Endothelial cell of umbilical vein (primary cell): ENCODE measurements at regions not wholly inside any gene's neighbourhood (a gene's known extent, or its start where the extent isn't known, plus 50 kb on each side); places are given as distances from the start of the nearest gene placed in this dataset.

Source experiments
- BruUV-seq: library from RNA; stranded (reverse); fragments of 400-500 nt; replicated peaks from 2 replicates; lab custom pipeline; 2021; lab: Mats Ljungman, UMichigan
- CTCF ChIA-PET: fragments of 300-600, 350-600 bp; sonication (Branson Sonifier 250); formaldehyde crosslinking; loops from one replicate; lab custom pipeline; 2021; ENCODE audit warnings: antibody characterized with exemption, inconsistent platforms; lab: Charles Lee
- POLR2A ChIA-PET: fragments of 300-600, 350-600 bp; sonication (Branson Sonifier 250); formaldehyde crosslinking; loops from one replicate; lab custom pipeline; 2021; ENCODE audit warnings: antibody characterized with exemption, inconsistent platforms; lab: Charles Lee
- DNase-seq: peaks from one replicate; pipeline ENCODE4 v3.0.0-alpha.2; 2011; ENCODE audit warnings: low read depth, low spot score
- FAIRE-seq: peaks from 2 replicates; lab custom pipeline; 2011; peaks lifted over from hg19 to GRCh38; lab: Jason Lieb, UNC
- H2AFZ ChIP-seq: 2 replicates; pipeline ENCODE4 v1.6.0; 2012; ENCODE audit warnings: low read depth, low read length, control low read depth, inconsistent platforms
- H3K27ac ChIP-seq: 2 replicates; pipeline ENCODE4 v1.5.1; 2011; ENCODE audit warnings: low read depth, mild to moderate bottlenecking, control low read depth, low read length, moderate library complexity; ENCODE audit not compliant: insufficient read depth
- H3K27me3 ChIP-seq, 2 experiments: 2 replicates each; pipeline versions ENCODE4 v1.6.0 to v1.6.1; 2011; ENCODE audit warnings: low read length in 2 of 2, mixed read lengths in 1 of 2; ENCODE audit not compliant: control insufficient read depth in 2 of 2, insufficient read depth in 2 of 2
- H3K36me3 ChIP-seq, 2 experiments: 2 replicates in 1 of 2; 3 replicates in 1 of 2; pipeline ENCODE4 v1.5.1; 2011; ENCODE audit warnings: low read length in 2 of 2, mild to moderate bottlenecking in 1 of 2, moderate library complexity in 1 of 2; ENCODE audit not compliant: control insufficient read depth in 2 of 2, insufficient read depth in 2 of 2; ENCODE audit errors: extremely low read depth in 1 of 2
- H3K4me1 ChIP-seq: 3 replicates; pipeline ENCODE4 v1.5.1; 2011; ENCODE audit warnings: mild to moderate bottlenecking, low read length; ENCODE audit not compliant: control insufficient read depth, insufficient read depth; ENCODE audit errors: extremely low read depth
- H3K4me2 ChIP-seq: 2 replicates; pipeline ENCODE4 v1.6.1; 2011; ENCODE audit warnings: low read length, control low read depth, mixed read lengths; ENCODE audit not compliant: insufficient read depth
- H3K4me3 ChIP-seq, 3 experiments: fragments of 200-600 bp in 1 of 3; sonication (generic), shearing (Covaris generic) in 1 of 3; replicated peaks in 1 of 3; 2 replicates each; pipeline ENCODE4 v1.5.1; 2011 to 2016; ENCODE audit warnings: control low read depth in 3 of 3, low read length in 3 of 3, mild to moderate bottlenecking in 2 of 3, inconsistent platforms in 1 of 3, low read depth in 1 of 3, moderate library complexity in 1 of 3; ENCODE audit not compliant: insufficient read depth in 1 of 3
- H3K79me2 ChIP-seq: 2 replicates; pipeline ENCODE4 v1.6.0; 2012; ENCODE audit warnings: low read length, inconsistent platforms; ENCODE audit not compliant: control insufficient read depth, insufficient read depth
- H3K9ac ChIP-seq: replicated peaks from 2 replicates; pipeline ENCODE3; 2011; ENCODE audit warnings: low read length, control low read depth; ENCODE audit not compliant: insufficient read depth; ENCODE audit errors: extremely low read depth
- H3K9me1 ChIP-seq: replicated peaks from 3 replicates; pipeline ENCODE4 v1.6.0; 2011; ENCODE audit warnings: mild to moderate bottlenecking, low read length; ENCODE audit not compliant: control insufficient read depth, insufficient read depth; ENCODE audit errors: extremely low read depth
- H3K9me3 ChIP-seq: replicated peaks from 2 replicates; pipeline ENCODE4 v1.5.1; 2012; ENCODE audit warnings: low read length, inconsistent platforms; ENCODE audit not compliant: control insufficient read depth, insufficient read depth
- H4K20me1 ChIP-seq: replicated peaks from 2 replicates; pipeline ENCODE3; 2011; ENCODE audit warnings: mild to moderate bottlenecking, low read length; ENCODE audit not compliant: control insufficient read depth, insufficient read depth; ENCODE audit errors: extremely low read depth
- EZH2 ChIP-seq: IDR thresholded peaks from 2 replicates; pipeline ENCODE4 v1.6.1; 2012; ENCODE audit warnings: borderline replicate concordance, low read depth, mild to moderate bottlenecking, moderate library complexity, low read length, inconsistent platforms; ENCODE audit not compliant: severe bottlenecking
- FOS ChIP-seq: IDR thresholded peaks from 2 replicates; pipeline ENCODE4 v1.6.1; 2011; ENCODE audit warnings: mild to moderate bottlenecking, low read length, moderate library complexity, borderline replicate concordance; ENCODE audit not compliant: insufficient read depth
- GATA2 ChIP-seq: IDR thresholded peaks from 2 replicates; pipeline ENCODE4 v1.7.0; 2011; ENCODE audit warnings: low read depth, mild to moderate bottlenecking, moderate library complexity, mixed read lengths, low read length; ENCODE audit not compliant: insufficient read length, insufficient read depth
- JUN ChIP-seq: IDR thresholded peaks from 2 replicates; pipeline ENCODE4 v1.6.1; 2011; ENCODE audit warnings: borderline replicate concordance, low read depth; ENCODE audit not compliant: insufficient read length, insufficient read depth
- MYC ChIP-seq: IDR thresholded peaks from one replicate; pipeline ENCODE4 v1.6.1; 2011; ENCODE audit warnings: mild to moderate bottlenecking, low read depth, low read length
- POLR2A ChIP-seq: IDR thresholded peaks from 2 replicates; pipeline ENCODE4 v1.6.1; 2012; ENCODE audit warnings: low read depth, mild to moderate bottlenecking, control low read depth, low read length
- POLR2AphosphoS5 ChIP-seq: IDR thresholded peaks from 2 replicates; pipeline ENCODE4 v1.6.1; 2012; ENCODE audit warnings: low read depth, mild to moderate bottlenecking, control low read depth, low read length, moderate library complexity; ENCODE audit not compliant: insufficient read depth
- dilution Hi-C: fragments of 300-500 bp; cut with MboI; formaldehyde crosslinking; loops from one replicate; pipeline ENCODE4 v1.15.0; 2019; ENCODE audit warnings: low sequenced_read_pairs; ENCODE audit not compliant: extremely low pct_ligation_motif_present
- intact Hi-C: fragments of 100-400 bp; cut with micrococcal nuclease; formaldehyde crosslinking; loops from one replicate; pipeline ENCODE4 v1.10.0; 2022
- TF ChIP-seq, protein P1 (sequence below): IDR thresholded peaks from 2 replicates; pipeline ENCODE4 v1.6.1; 2011; ENCODE audit not compliant: insufficient read depth, insufficient read length
- TF ChIP-seq, protein P2 (sequence below), 2 donors: IDR thresholded peaks; 1 replicate in 1 of 2; 2 replicates in 1 of 2; pipeline ENCODE4 v1.5.1; 2011; ENCODE audit warnings: low read length in 2 of 2, mild to moderate bottlenecking in 2 of 2, moderate library complexity in 2 of 2, control low read depth in 1 of 2, inconsistent platforms in 1 of 2, low read depth in 1 of 2; ENCODE audit not compliant: insufficient read depth in 1 of 2; ENCODE audit errors: extremely low read depth in 1 of 2

DNA sequence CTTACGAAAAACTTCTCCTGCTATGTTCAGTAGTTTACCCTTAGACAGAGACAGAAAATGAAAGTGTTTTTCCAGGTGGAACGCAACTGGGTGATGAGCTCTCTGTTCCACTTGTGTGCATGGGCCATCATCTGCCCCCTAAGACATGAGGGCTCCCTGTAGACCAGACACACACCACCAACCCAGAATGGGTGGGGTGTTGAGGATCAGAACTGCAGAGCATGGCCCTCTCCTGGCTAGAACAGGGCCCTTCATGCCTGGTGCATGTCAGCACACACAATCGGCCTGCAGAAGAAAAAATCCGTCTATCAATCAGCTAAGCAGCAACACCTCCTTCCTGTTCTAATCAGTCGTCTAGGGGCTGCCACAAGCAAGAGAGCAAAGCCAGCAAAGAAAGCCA lies 186.2 kb upstream of the INHBA start:
- no peak for FAIRE-seq
- dilution Hi-C loops: no loop called here

More for the DNA sequence above, 186.2 kb upstream of the INHBA start:
- Histone ChIP-seq H3K36me3 (no peaks in the 10 kb centered on the region), H3K27me3 (peaks cover 0 to 2% of the 10 kb centered on the region in 2 experiments), H2AFZ (no peak overlapping the region), H3K9me3 (no peaks in the 10 kb centered on the region), H3K4me3 (no peak overlapping the region), H3K9me1 (no peaks in the 10 kb centered on the region), H4K20me1 (no peaks in the 10 kb centered on the region), H3K27ac (no peak overlapping the region), H3K4me2 (no peak overlapping the region), H3K4me1 (no peaks in the 10 kb centered on the region), H3K79me2 (no peaks in the 10 kb centered on the region), H3K9ac (no peak overlapping the region)
- intact Hi-C loops: no loop called here
- DNase-seq: no peak
- CTCF ChIA-PET: no interaction called here
- no TSS peak for BruUV-seq
- POLR2A ChIA-PET: no interaction called here
- no peak for TF ChIP-seq POLR2AphosphoS5
- no peak for TF ChIP-seq JUN
- no peak for TF ChIP-seq POLR2A
- TF ChIP-seq GATA2: no peak
- TF ChIP-seq, protein P1, sequence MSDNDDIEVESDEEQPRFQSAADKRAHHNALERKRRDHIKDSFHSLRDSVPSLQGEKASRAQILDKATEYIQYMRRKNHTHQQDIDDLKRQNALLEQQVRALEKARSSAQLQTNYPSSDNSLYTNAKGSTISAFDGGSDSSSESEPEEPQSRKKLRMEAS: no peak
- TF ChIP-seq, protein P2, sequence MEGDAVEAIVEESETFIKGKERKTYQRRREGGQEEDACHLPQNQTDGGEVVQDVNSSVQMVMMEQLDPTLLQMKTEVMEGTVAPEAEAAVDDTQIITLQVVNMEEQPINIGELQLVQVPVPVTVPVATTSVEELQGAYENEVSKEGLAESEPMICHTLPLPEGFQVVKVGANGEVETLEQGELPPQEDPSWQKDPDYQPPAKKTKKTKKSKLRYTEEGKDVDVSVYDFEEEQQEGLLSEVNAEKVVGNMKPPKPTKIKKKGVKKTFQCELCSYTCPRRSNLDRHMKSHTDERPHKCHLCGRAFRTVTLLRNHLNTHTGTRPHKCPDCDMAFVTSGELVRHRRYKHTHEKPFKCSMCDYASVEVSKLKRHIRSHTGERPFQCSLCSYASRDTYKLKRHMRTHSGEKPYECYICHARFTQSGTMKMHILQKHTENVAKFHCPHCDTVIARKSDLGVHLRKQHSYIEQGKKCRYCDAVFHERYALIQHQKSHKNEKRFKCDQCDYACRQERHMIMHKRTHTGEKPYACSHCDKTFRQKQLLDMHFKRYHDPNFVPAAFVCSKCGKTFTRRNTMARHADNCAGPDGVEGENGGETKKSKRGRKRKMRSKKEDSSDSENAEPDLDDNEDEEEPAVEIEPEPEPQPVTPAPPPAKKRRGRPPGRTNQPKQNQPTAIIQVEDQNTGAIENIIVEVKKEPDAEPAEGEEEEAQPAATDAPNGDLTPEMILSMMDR (IDR thresholded peaks at IDR 0.05; ENCODE audit: extremely low read depth in 1 of 2, insufficient read depth in 1 of 2, low read depth in 1 of 2, low read length in 2 of 2): no peak
- TF ChIP-seq EZH2: no peak
- TF ChIP-seq FOS: no peak
- no peak for TF ChIP-seq MYC
